CD14-positive monocyte (primary cell): ENCODE measurements at regions not wholly inside any gene's neighbourhood (a gene's known extent, or its start where the extent isn't known, plus 50 kb on each side); places are given as distances from the start of the nearest gene placed in this dataset.

Experiments used
- DNase-seq, 3 donors: peaks; one replicate each; pipeline ENCODE4 v3.0.0-alpha.2; 2011 to 2022
- H2AFZ ChIP-seq: 2 replicates; pipeline ENCODE4 v1.6.0; 2012; ENCODE audit warnings: mild to moderate bottlenecking, low read depth, low read length, inconsistent platforms; ENCODE audit not compliant: insufficient read depth, poor library complexity, severe bottlenecking
- H3K27ac ChIP-seq, 2 donors: 1 replicate in 1 of 2; 2 replicates in 1 of 2; pipeline ENCODE4 v1.5.1; 2012 to 2013; ENCODE audit warnings: low read length in 2 of 2, control low read depth in 1 of 2, inconsistent platforms in 1 of 2, low read depth in 1 of 2, mild to moderate bottlenecking in 1 of 2
- H3K27me3 ChIP-seq, 2 donors: one replicate each; pipeline versions ENCODE4 v1.6.0 to v1.6.1; 2011 to 2013; ENCODE audit warnings: low read length in 2 of 2; ENCODE audit not compliant: control insufficient read depth in 2 of 2, insufficient read depth in 2 of 2
- H3K36me3 ChIP-seq, 2 donors: replicated peaks in 1 of 2; 1 replicate in 1 of 2; 2 replicates in 1 of 2; pipeline versions ENCODE4 v1.5.1 to v1.6.1; 2012 to 2013; ENCODE audit warnings: low read length in 2 of 2, control low read depth in 1 of 2, inconsistent platforms in 1 of 2, mild to moderate bottlenecking in 1 of 2; ENCODE audit not compliant: insufficient read depth in 2 of 2, control insufficient read depth in 1 of 2
- H3K4me1 ChIP-seq, 2 donors: 1 replicate in 1 of 2; 2 replicates in 1 of 2; pipeline versions ENCODE4 v1.5.1 to v1.6.1; 2012 to 2013; ENCODE audit warnings: low read length in 2 of 2, control low read depth in 1 of 2, inconsistent platforms in 1 of 2, mild to moderate bottlenecking in 1 of 2, moderate library complexity in 1 of 2; ENCODE audit not compliant: insufficient read depth in 2 of 2, control insufficient read depth in 1 of 2
- H3K4me2 ChIP-seq: replicated peaks from 2 replicates; pipeline ENCODE3; 2012; ENCODE audit warnings: low read length, moderate library complexity, mild to moderate bottlenecking; ENCODE audit not compliant: poor library complexity, severe bottlenecking; ENCODE audit errors: extremely low read depth
- H3K4me3 ChIP-seq, 3 experiments: fragments of 200-600 bp in 1 of 3; sonication (generic) in 1 of 3; replicated peaks in 1 of 3; 1 replicate in 2 of 3; 2 replicates in 1 of 3; pipeline ENCODE4 v1.5.1; 2011 to 2013; ENCODE audit warnings: low read length in 3 of 3, mild to moderate bottlenecking in 3 of 3, control low read depth in 2 of 3, low read depth in 2 of 3, inconsistent platforms in 1 of 3, moderate library complexity in 1 of 3
- H3K79me2 ChIP-seq: 2 replicates; pipeline ENCODE4 v1.6.0; 2012; ENCODE audit warnings: mild to moderate bottlenecking, control low read depth, inconsistent platforms, low read length, moderate library complexity; ENCODE audit not compliant: insufficient read depth
- H3K9ac ChIP-seq: 2 replicates; pipeline ENCODE4 v1.6.0; 2017; ENCODE audit warnings: low read length, mild to moderate bottlenecking; ENCODE audit not compliant: insufficient read depth, poor library complexity, severe bottlenecking
- H3K9me3 ChIP-seq, 2 donors: replicated peaks in 1 of 2; 1 replicate in 1 of 2; 2 replicates in 1 of 2; pipeline versions ENCODE4 v1.5.1 to v1.6.1; 2012 to 2013; ENCODE audit warnings: low read length in 2 of 2, control low read depth in 1 of 2; ENCODE audit not compliant: control insufficient read depth in 1 of 2, insufficient read depth in 1 of 2
- H4K20me1 ChIP-seq: 2 replicates; pipeline ENCODE4 v1.6.0; 2012; ENCODE audit warnings: mild to moderate bottlenecking, low read length, control low read depth, moderate library complexity; ENCODE audit not compliant: insufficient read depth
- H3K27ac Mint-ChIP-seq, 7 donors: one replicate each; pipeline ENCODE4 v1.8.0; 2020; ENCODE audit warnings: mild to moderate bottlenecking in 7 of 7, mixed read lengths in 7 of 7, moderate library complexity in 6 of 7, inconsistent platforms in 2 of 7
- H3K27me3 Mint-ChIP-seq, 3 donors: one replicate each; pipeline ENCODE4 v1.8.0; 2021 to 2022; ENCODE audit warnings: low read depth in 3 of 3, mild to moderate bottlenecking in 3 of 3, mixed read lengths in 3 of 3, moderate library complexity in 3 of 3, inconsistent platforms in 1 of 3
- H3K36me3 Mint-ChIP-seq, 2 donors: one replicate each; pipeline ENCODE4 v1.8.0; 2020; ENCODE audit warnings: mixed read lengths in 2 of 2, inconsistent platforms in 1 of 2, mild to moderate bottlenecking in 1 of 2
- H3K4me1 Mint-ChIP-seq: one replicate; pipeline ENCODE4 v1.8.0; 2020; ENCODE audit warnings: mild to moderate bottlenecking, mixed read lengths
- H3K4me3 Mint-ChIP-seq, 2 donors: one replicate each; pipeline ENCODE4 v1.8.0; 2020; ENCODE audit warnings: mild to moderate bottlenecking in 2 of 2, mixed read lengths in 2 of 2, moderate library complexity in 1 of 2
- H3K9me3 Mint-ChIP-seq, 7 donors: one replicate each; pipeline ENCODE4 v1.8.0; 2020 to 2022; ENCODE audit warnings: mixed read lengths in 7 of 7, mild to moderate bottlenecking in 6 of 7, moderate library complexity in 6 of 7, inconsistent platforms in 2 of 7
- CTCF ChIP-seq: fragments of 200-600 bp; IDR thresholded peaks from one replicate; pipeline ENCODE4 v1.8.0; 2022; ENCODE audit warnings: antibody characterized with exemption, mild to moderate bottlenecking
- WGBS: methylation state at CpG from one replicate; pipeline ENCODE4 v1.1.5; 2013; ENCODE audit warnings: missing lambda C conversion rate; ENCODE audit not compliant: insufficient coverage; 5-methylcytosine and 5-hydroxymethylcytosine counted together
- intact Hi-C, 2 donors: fragments of 100-400 bp; cut with micrococcal nuclease; formaldehyde crosslinking; loops; one replicate each; pipeline versions ENCODE4 v1.15.0 to v1.15.1; 2023

- Mint-ChIP-seq H3K9me3 (peaks cover 0 to 6% (median 2%) of the 10 kb centered on the region in 7 donors), H3K4me1 (no peaks in the 10 kb centered on the region), H3K36me3 (no peaks in the 10 kb centered on the region), H3K27me3 (peaks cover 0 to 3% (median 2%) of the 10 kb centered on the region in 3 donors), H3K27ac (no peak overlapping the region), H3K4me3 (no peak overlapping the region)
- no peaks in the 10 kb centered on the region for H4K20me1 ChIP-seq
- H2AFZ ChIP-seq, result no peak overlapping the region
- intact Hi-C loops, result no loop called here
- no peaks in the 10 kb centered on the region for H3K36me3 ChIP-seq
- no peaks in the 10 kb centered on the region for H3K79me2 ChIP-seq
- TF ChIP-seq CTCF, result no peak
- no peak overlapping the region for H3K9ac ChIP-seq
- no peaks in the 10 kb centered on the region for H3K27me3 ChIP-seq
- no peak for DNase-seq
- H3K4me2 ChIP-seq, result no peak overlapping the region
- no peak overlapping the region for H3K27ac ChIP-seq
- 100% methylated on average over 1 of the region's 4 CpGs for WGBS
- H3K4me1 ChIP-seq, result no peaks in the 10 kb centered on the region
- no peaks in the 10 kb centered on the region for H3K9me3 ChIP-seq
- no peak overlapping the region for H3K4me3 ChIP-seq
These were observed 68.6 kb upstream of the MCHR2 start for GRCh38 chr6:100062621-100063020.

GRCh38 chr6:100057941-100058340 is 63.9 kb upstream of the MCHR2 start:
- Histone ChIP-seq H3K36me3 (no peaks in the 10 kb centered on the region), H3K4me3 (no peak overlapping the region), H3K4me1 (no peaks in the 10 kb centered on the region), H3K79me2 (no peaks in the 10 kb centered on the region), H2AFZ (no peak overlapping the region), H3K9ac (no peak overlapping the region), H3K4me2 (no peak overlapping the region), H4K20me1 (no peaks in the 10 kb centered on the region), H3K27ac (no peak overlapping the region), H3K9me3 (no peaks in the 10 kb centered on the region), H3K27me3 (no peaks in the 10 kb centered on the region)
- Mint-ChIP-seq H3K9me3 (peaks cover 0 to 9% (median 4%) of the 10 kb centered on the region in 7 donors), H3K4me1 (no peaks in the 10 kb centered on the region), H3K27me3 (peaks cover 0 to 3% (median 3%) of the 10 kb centered on the region in 3 donors), H3K4me3 (no peak overlapping the region), H3K27ac (no peak overlapping the region), H3K36me3 (no peaks in the 10 kb centered on the region)
- intact Hi-C loops, result no loop called here
- DNase-seq, result no peak
- no peak for TF ChIP-seq CTCF
- WGBS, result 80% methylated on average over 1 of the region's 2 CpGs
